ENCODE measurements at regions not wholly inside any gene's neighbourhood (a gene's known extent, or its start where the extent isn't known, plus 50 kb on each side); places are given as distances from the start of the nearest gene placed in this dataset.

GRCh38 chr2:65714866-65715265, 282.5 kb upstream of the SPRED2 start:
- DNase-seq (ENCODE audit: low spot score) (no peak), ATAC-seq (ENCODE audit: insufficient number of reproducible peaks, low FRiP score, low read depth) (no peak)
- no peak for TF ChIP-seq CTCF (IDR thresholded peaks at IDR 0.05)

GRCh38 chr2:65711863-65712262, 279.5 kb upstream of the SPRED2 start:
- Histone ChIP-seq H3K27ac (no peak overlapping the region), H3K9me3 (no peaks in the 10 kb centered on the region), H3K27me3 (replicated peaks; ENCODE audit: insufficient read depth) (no peaks in the 10 kb centered on the region), H3K4me1 (ENCODE audit: control insufficient read depth in 1 of 2, low read depth in 2 of 2) (no peaks in the 10 kb centered on the region), H3K4me3 (no peak overlapping the region), H3K36me3 (no peaks in the 10 kb centered on the region)
- ATAC-seq (ENCODE audit: insufficient number of reproducible peaks, low FRiP score, low read depth): no peak
- DNase-seq (ENCODE audit: low spot score): no peak
- no peak for TF ChIP-seq CTCF (IDR thresholded peaks at IDR 0.05)

More at GRCh38 chr2:65714866-65715265, 282.5 kb upstream of the SPRED2 start:
- Histone ChIP-seq H3K36me3 (no peaks in the 10 kb centered on the region), H3K4me1 (ENCODE audit: control insufficient read depth in 1 of 2, low read depth in 2 of 2) (no peaks in the 10 kb centered on the region), H3K9me3 (no peaks in the 10 kb centered on the region), H3K27me3 (replicated peaks; ENCODE audit: insufficient read depth) (no peaks in the 10 kb centered on the region), H3K27ac (no peak overlapping the region), H3K4me3 (no peak overlapping the region)

- DNase-seq (ENCODE audit: low spot score) (no peak), ATAC-seq (ENCODE audit: insufficient number of reproducible peaks, low FRiP score, low read depth) (no peak)
- no peaks in the 10 kb centered on the region for H3K4me1 ChIP-seq (ENCODE audit: control insufficient read depth in 1 of 2, low read depth in 2 of 2)
- no peaks in the 10 kb centered on the region for H3K36me3 ChIP-seq
- no peak overlapping the region for H3K4me3 ChIP-seq
- H3K27me3 ChIP-seq (replicated peaks; ENCODE audit: insufficient read depth): no peaks in the 10 kb centered on the region
- H3K27ac ChIP-seq: no peak overlapping the region
- H3K9me3 ChIP-seq: no peaks in the 10 kb centered on the region
- no peak for TF ChIP-seq CTCF (IDR thresholded peaks at IDR 0.05)
Measured at GRCh38 chr2:65710779-65711295, 278.4 kb upstream of the SPRED2 start.

GRCh38 chr2:65710356-65710755, 278.0 kb upstream of the SPRED2 start:
- no peaks in the 10 kb centered on the region for H3K4me1 ChIP-seq (ENCODE audit: control insufficient read depth in 1 of 2, low read depth in 2 of 2)
- no peak for TF ChIP-seq CTCF (IDR thresholded peaks at IDR 0.05)
- no peaks in the 10 kb centered on the region for H3K27me3 ChIP-seq (replicated peaks; ENCODE audit: insufficient read depth)
- no peak overlapping the region for H3K27ac ChIP-seq
- no peaks in the 10 kb centered on the region for H3K36me3 ChIP-seq
- ATAC-seq (ENCODE audit: insufficient number of reproducible peaks, low FRiP score, low read depth): no peak
- no peaks in the 10 kb centered on the region for H3K9me3 ChIP-seq
- no peak for DNase-seq (ENCODE audit: low spot score)
- no peak overlapping the region for H3K4me3 ChIP-seq

GRCh38 chr2:65708086-65708485, 275.7 kb upstream of the SPRED2 start:
- no peak for TF ChIP-seq CTCF (IDR thresholded peaks at IDR 0.05)
- DNase-seq (ENCODE audit: low spot score): no peak

More at GRCh38 chr2:65708086-65708485, 275.7 kb upstream of the SPRED2 start:
- Histone ChIP-seq H3K4me1 (ENCODE audit: control insufficient read depth in 1 of 2, low read depth in 2 of 2) (no peaks in the 10 kb centered on the region), H3K36me3 (no peaks in the 10 kb centered on the region), H3K27me3 (replicated peaks; ENCODE audit: insufficient read depth) (no peaks in the 10 kb centered on the region), H3K27ac (no peak overlapping the region), H3K9me3 (no peaks in the 10 kb centered on the region), H3K4me3 (no peak overlapping the region)
- no peak for ATAC-seq (ENCODE audit: insufficient number of reproducible peaks, low FRiP score, low read depth)
